ENCODE measurements at regions not wholly inside any gene's neighbourhood (a gene's known extent, or its start where the extent isn't known, plus 50 kb on each side); places are given as distances from the start of the nearest gene placed in this dataset.

DNA sequence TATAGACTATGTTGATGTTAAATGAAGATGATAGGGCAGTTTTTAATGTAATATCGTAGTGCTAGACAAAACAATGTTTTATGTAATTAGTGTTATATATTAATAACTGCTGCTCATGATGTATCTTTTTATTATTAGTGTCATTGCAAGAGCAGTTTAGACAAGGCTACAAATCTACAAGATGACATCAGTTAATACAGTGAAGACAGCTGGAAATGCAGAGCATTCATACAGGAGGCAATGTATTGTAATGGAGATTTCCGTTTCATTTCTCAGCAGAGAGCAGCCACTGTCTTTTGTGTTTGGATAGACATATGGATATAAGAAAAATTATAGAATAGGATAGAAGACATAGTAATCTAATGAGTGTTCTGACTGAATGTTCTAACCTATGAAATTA lies 178.0 kb downstream of the FOXG1 start:
- Histone ChIP-seq H2BK120ac (ENCODE audit: low read depth, low read length) (no peak overlapping the region), H3K4me2 (ENCODE audit: low read depth, low read length) (no peak overlapping the region), H3K4me3 (ENCODE audit: insufficient read depth, low read depth, low read length) (no peak overlapping the region), H3K14ac (replicated peaks; ENCODE audit: low read depth, low read length) (no peak overlapping the region), H3K18ac (ENCODE audit: low read depth, low read length) (no peak overlapping the region), H3K9ac (ENCODE audit: low read depth, low read length) (no peak overlapping the region), H4K20me1 (ENCODE audit: insufficient read depth, low read length) (no peaks in the 10 kb centered on the region), H2AK5ac (ENCODE audit: low read depth, low read length) (no peak overlapping the region), H3K4ac (ENCODE audit: low read depth, low read length) (no peak overlapping the region), H3K79me1 (ENCODE audit: low read depth in 1 of 2, low read length in 2 of 2) (no peaks in the 10 kb centered on the region), H2AK9ac (replicated peaks; ENCODE audit: low read depth, low read length, poor library complexity) (no peak overlapping the region), H3K27ac (ENCODE audit: insufficient read depth, low read length) (no peak overlapping the region), H4K8ac (ENCODE audit: low read depth in 2 of 2, low read length in 2 of 2) (no peak overlapping the region), H2BK20ac (ENCODE audit: low read depth, low read length) (no peak overlapping the region), H4K91ac (ENCODE audit: insufficient read depth, low read depth, low read length) (no peak overlapping the region), H3K23ac (ENCODE audit: low read depth, low read length) (no peak overlapping the region), H2BK5ac (ENCODE audit: low read depth, low read length, poor library complexity, severe bottlenecking) (no peak overlapping the region), H3K36me3 (ENCODE audit: control insufficient read depth, insufficient read depth, low read length) (no peaks in the 10 kb centered on the region), H3K4me1 (ENCODE audit: control insufficient read depth, insufficient read depth, low read length) (no peaks in the 10 kb centered on the region), H3K27me3 (ENCODE audit: control insufficient read depth, insufficient read depth, low read length) (no peaks in the 10 kb centered on the region), H3K9me3 (ENCODE audit: control insufficient read depth, insufficient read depth, low read length) (no peaks in the 10 kb centered on the region), H4K5ac (ENCODE audit: low read depth, low read length) (no peak overlapping the region), H3K56ac (ENCODE audit: extremely low read depth, insufficient read depth, low read length) (no peak overlapping the region), H2BK15ac (ENCODE audit: low read depth, low read length) (no peak overlapping the region), H3K9me1 (ENCODE audit: insufficient read depth, low read length) (no peaks in the 10 kb centered on the region), H2AFZ (replicated peaks; ENCODE audit: low read length, poor library complexity) (no peak overlapping the region)
- dilution Hi-C loops (cut with HindIII; ENCODE audit: low sequenced_read_pairs, unreplicated experiment), result no loop called here
- WGBS, 2 experiments (ENCODE audit: extremely low coverage in 2 of 2, insufficient read length in 1 of 2), result no CpG with 5 or more reads among the region's 2 CpGs
- ChIA-PET CTCF (no interaction called here), POLR2A (ENCODE audit: unreplicated experiment) (no interaction called here)
- in situ Hi-C loops (cut with MboI; ENCODE audit: low sequenced_read_pairs), result no loop called here
- intact Hi-C loops (cut with micrococcal nuclease), result no loop called here
- TF ChIP-seq RAD21 (IDR thresholded peaks at IDR 0.05; ENCODE audit: low read length) (no peak), SMC3 (IDR thresholded peaks at IDR 0.05; ENCODE audit: low read depth, low read length) (no peak), RFX5 (IDR thresholded peaks at IDR 0.05; ENCODE audit: low read depth, low read length) (no peak), NFE2L2 (IDR thresholded peaks at IDR 0.05; ENCODE audit: low read depth, low read length) (no peak), MXI1 (IDR thresholded peaks at IDR 0.05; ENCODE audit: borderline replicate concordance, low read depth, low read length) (no peak), BHLHE40 (IDR thresholded peaks at IDR 0.05; ENCODE audit: low read depth, low read length) (no peak), CHD1 (IDR thresholded peaks at IDR 0.05; ENCODE audit: low read depth, low read length) (no peak), POLR2A (IDR thresholded peaks at IDR 0.05; ENCODE audit: low read depth, low read length) (no peak), FOS (IDR thresholded peaks at IDR 0.05; ENCODE audit: low read depth, low read length) (no peak), RCOR1 (IDR thresholded peaks at IDR 0.05; ENCODE audit: insufficient replicate concordance, low read length) (no peak)
- TF ChIP-seq, protein P1, sequence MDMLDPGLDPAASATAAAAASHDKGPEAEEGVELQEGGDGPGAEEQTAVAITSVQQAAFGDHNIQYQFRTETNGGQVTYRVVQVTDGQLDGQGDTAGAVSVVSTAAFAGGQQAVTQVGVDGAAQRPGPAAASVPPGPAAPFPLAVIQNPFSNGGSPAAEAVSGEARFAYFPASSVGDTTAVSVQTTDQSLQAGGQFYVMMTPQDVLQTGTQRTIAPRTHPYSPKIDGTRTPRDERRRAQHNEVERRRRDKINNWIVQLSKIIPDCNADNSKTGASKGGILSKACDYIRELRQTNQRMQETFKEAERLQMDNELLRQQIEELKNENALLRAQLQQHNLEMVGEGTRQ (IDR thresholded peaks at IDR 0.05; ENCODE audit: low read depth, low read length), result no peak
- TF ChIP-seq, protein P2, sequence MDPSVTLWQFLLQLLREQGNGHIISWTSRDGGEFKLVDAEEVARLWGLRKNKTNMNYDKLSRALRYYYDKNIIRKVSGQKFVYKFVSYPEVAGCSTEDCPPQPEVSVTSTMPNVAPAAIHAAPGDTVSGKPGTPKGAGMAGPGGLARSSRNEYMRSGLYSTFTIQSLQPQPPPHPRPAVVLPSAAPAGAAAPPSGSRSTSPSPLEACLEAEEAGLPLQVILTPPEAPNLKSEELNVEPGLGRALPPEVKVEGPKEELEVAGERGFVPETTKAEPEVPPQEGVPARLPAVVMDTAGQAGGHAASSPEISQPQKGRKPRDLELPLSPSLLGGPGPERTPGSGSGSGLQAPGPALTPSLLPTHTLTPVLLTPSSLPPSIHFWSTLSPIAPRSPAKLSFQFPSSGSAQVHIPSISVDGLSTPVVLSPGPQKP (IDR thresholded peaks at IDR 0.05; ENCODE audit: borderline replicate concordance, low read depth, low read length), result no peak
- no peak for ATAC-seq (ENCODE audit: low read depth)
- DNase-seq, result no peak
- BruUV-seq (replicated peaks), result no TSS peak

All from IMR-90 (cell line).